ENCODE measurements at regions not wholly inside any gene's neighbourhood (a gene's known extent, or its start where the extent isn't known, plus 50 kb on each side); places are given as distances from the start of the nearest gene placed in this dataset.

DNA sequence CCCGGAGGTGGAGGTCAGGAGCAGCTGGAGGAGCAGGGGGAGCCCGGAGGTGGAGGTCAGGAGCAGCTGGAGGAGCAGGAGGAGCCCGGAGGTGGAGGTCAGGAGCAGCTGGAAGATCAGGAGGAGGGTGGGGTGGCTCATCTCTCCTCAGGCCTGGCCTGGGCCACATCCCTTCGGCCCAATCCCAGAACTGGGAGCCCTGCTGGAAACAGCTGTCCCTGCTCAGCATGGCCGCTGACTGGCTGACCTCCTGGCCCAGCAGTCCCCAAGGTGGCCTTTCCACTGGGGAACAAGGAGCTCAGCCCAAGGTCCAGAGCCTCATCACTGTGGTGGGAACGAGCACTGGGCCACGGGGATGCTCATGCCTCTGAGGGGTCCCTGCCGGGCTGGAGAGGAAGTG, 66.6 kb upstream of the LAPTM4A start:
- no peak for TF ChIP-seq ZNF394 (tag by site-specific recombination; IDR thresholded peaks at IDR 0.05; ENCODE audit: borderline replicate concordance)
- no peak for TF ChIP-seq PATZ1 (tag by site-specific recombination; IDR thresholded peaks at IDR 0.05)
- TF ChIP-seq ZNF660 (tag by site-specific recombination; IDR thresholded peaks at IDR 0.05), result no peak
- TF ChIP-seq REST (tag by site-specific recombination; IDR thresholded peaks at IDR 0.05), result no peak
- TF ChIP-seq YY1 (tag by site-specific recombination; IDR thresholded peaks at IDR 0.05), result no peak
- TF ChIP-seq, protein P1, sequence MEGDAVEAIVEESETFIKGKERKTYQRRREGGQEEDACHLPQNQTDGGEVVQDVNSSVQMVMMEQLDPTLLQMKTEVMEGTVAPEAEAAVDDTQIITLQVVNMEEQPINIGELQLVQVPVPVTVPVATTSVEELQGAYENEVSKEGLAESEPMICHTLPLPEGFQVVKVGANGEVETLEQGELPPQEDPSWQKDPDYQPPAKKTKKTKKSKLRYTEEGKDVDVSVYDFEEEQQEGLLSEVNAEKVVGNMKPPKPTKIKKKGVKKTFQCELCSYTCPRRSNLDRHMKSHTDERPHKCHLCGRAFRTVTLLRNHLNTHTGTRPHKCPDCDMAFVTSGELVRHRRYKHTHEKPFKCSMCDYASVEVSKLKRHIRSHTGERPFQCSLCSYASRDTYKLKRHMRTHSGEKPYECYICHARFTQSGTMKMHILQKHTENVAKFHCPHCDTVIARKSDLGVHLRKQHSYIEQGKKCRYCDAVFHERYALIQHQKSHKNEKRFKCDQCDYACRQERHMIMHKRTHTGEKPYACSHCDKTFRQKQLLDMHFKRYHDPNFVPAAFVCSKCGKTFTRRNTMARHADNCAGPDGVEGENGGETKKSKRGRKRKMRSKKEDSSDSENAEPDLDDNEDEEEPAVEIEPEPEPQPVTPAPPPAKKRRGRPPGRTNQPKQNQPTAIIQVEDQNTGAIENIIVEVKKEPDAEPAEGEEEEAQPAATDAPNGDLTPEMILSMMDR (tag by site-specific recombination; IDR thresholded peaks at IDR 0.05), result no peak
- no peak for TF ChIP-seq GLI4 (tag by site-specific recombination; IDR thresholded peaks at IDR 0.05)
- TF ChIP-seq ZNF174 (tag by site-specific recombination; IDR thresholded peaks at IDR 0.05), result no peak
- no peak for TF ChIP-seq ZNF157 (tag by site-specific recombination; IDR thresholded peaks at IDR 0.05)
- TF ChIP-seq, protein P2, sequence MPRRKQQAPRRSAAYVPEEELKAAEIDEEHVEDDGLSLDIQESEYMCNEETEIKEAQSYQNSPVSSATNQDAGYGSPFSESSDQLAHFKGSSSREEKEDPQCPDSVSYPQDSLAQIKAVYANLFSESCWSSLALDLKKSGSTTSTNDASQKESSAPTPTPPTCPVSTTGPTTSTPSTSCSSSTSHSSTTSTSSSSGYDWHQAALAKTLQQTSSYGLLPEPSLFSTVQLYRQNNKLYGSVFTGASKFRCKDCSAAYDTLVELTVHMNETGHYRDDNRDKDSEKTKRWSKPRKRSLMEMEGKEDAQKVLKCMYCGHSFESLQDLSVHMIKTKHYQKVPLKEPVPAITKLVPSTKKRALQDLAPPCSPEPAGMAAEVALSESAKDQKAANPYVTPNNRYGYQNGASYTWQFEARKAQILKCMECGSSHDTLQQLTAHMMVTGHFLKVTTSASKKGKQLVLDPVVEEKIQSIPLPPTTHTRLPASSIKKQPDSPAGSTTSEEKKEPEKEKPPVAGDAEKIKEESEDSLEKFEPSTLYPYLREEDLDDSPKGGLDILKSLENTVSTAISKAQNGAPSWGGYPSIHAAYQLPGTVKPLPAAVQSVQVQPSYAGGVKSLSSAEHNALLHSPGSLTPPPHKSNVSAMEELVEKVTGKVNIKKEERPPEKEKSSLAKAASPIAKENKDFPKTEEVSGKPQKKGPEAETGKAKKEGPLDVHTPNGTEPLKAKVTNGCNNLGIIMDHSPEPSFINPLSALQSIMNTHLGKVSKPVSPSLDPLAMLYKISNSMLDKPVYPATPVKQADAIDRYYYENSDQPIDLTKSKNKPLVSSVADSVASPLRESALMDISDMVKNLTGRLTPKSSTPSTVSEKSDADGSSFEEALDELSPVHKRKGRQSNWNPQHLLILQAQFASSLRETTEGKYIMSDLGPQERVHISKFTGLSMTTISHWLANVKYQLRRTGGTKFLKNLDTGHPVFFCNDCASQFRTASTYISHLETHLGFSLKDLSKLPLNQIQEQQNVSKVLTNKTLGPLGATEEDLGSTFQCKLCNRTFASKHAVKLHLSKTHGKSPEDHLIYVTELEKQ (tag by site-specific recombination; IDR thresholded peaks at IDR 0.05; ENCODE audit: borderline replicate concordance), result no peak

Data from HEK293 (cell line).